H7 (cell line): ENCODE measurements at regions not wholly inside any gene's neighbourhood (a gene's known extent, or its start where the extent isn't known, plus 50 kb on each side); places are given as distances from the start of the nearest gene placed in this dataset.
"Not testable (repeated sequence)": the region's sequence is repeated elsewhere in the genome, so short reads cannot be mapped to it uniquely, and the experiment has no call there.

Experiments used
- DNase-seq: peaks from one replicate; pipeline ENCODE4 v3.0.0; 2012
- H3K27me3 ChIP-seq: 2 replicates; pipeline ENCODE4 v1.6.0; 2011; ENCODE audit warnings: mild to moderate bottlenecking, low read length; ENCODE audit not compliant: control insufficient read depth, insufficient read depth
- H3K36me3 ChIP-seq: replicated peaks from 2 replicates; pipeline ENCODE4 v1.5.1; 2011; ENCODE audit warnings: low read length; ENCODE audit not compliant: control insufficient read depth, insufficient read depth
- H3K4me3 ChIP-seq: 2 replicates; pipeline ENCODE4 v1.5.1; 2011; ENCODE audit warnings: low read depth, mild to moderate bottlenecking, control low read depth, low read length, moderate library complexity; ENCODE audit not compliant: insufficient read depth

GRCh38 chr2:200199576-200200263, 106.8 kb upstream of the SPATS2L start:
- Histone ChIP-seq H3K27me3 (no peaks in the 10 kb centered on the region), H3K36me3 (no peaks in the 10 kb centered on the region), H3K4me3 (no peak overlapping the region)
- no peak for DNase-seq

- not testable (repeated sequence) for H3K4me3 ChIP-seq
Observed at GRCh38 chr2:200201839-200202238, 104.7 kb upstream of the SPATS2L start.

GRCh38 chr2:200203381-200203827, 103.1 kb upstream of the SPATS2L start:
- Histone ChIP-seq H3K27me3 (no peaks in the 10 kb centered on the region), H3K4me3 (no peak overlapping the region), H3K36me3 (no peaks in the 10 kb centered on the region)
- DNase-seq: no peak

More at GRCh38 chr2:200201839-200202238, 104.7 kb upstream of the SPATS2L start:
- not testable (repeated sequence) for H3K36me3 ChIP-seq, DNase-seq, H3K27me3 ChIP-seq

- no peak overlapping the region for H3K4me3 ChIP-seq
- no peaks in the 10 kb centered on the region for H3K36me3 ChIP-seq
- no peaks in the 10 kb centered on the region for H3K27me3 ChIP-seq
- no peak for DNase-seq
Observed at GRCh38 chr2:200208041-200208440, 98.5 kb upstream of the SPATS2L start.

GRCh38 chr2:200209030-200209429, 97.5 kb upstream of the SPATS2L start:
- no peaks in the 10 kb centered on the region for H3K27me3 ChIP-seq

GRCh38 chr2:200211643-200212042, 94.8 kb upstream of the SPATS2L start:
- no peak overlapping the region for H3K4me3 ChIP-seq
- no peaks in the 10 kb centered on the region for H3K36me3 ChIP-seq
- no peak for DNase-seq
- no peaks in the 10 kb centered on the region for H3K27me3 ChIP-seq

More at GRCh38 chr2:200209030-200209429, 97.5 kb upstream of the SPATS2L start:
- no peak for DNase-seq
- Histone ChIP-seq H3K4me3 (no peak overlapping the region), H3K36me3 (no peaks in the 10 kb centered on the region)

GRCh38 chr2:200212862-200213425, 93.5 kb upstream of the SPATS2L start:
- Histone ChIP-seq H3K27me3 (no peaks in the 10 kb centered on the region), H3K36me3 (no peaks in the 10 kb centered on the region), H3K4me3 (no peak overlapping the region)
- no peak for DNase-seq

- Histone ChIP-seq H3K36me3 (no peaks in the 10 kb centered on the region), H3K4me3 (no peak overlapping the region), H3K27me3 (no peaks in the 10 kb centered on the region)
- no peak for DNase-seq
Observed at GRCh38 chr2:200216310-200216709, 90.2 kb upstream of the SPATS2L start.

- no peaks in the 10 kb centered on the region for H3K27me3 ChIP-seq
- no peak overlapping the region for H3K4me3 ChIP-seq
- DNase-seq: no peak
- H3K36me3 ChIP-seq: no peaks in the 10 kb centered on the region
Observed at GRCh38 chr2:200217320-200217719, 89.2 kb upstream of the SPATS2L start.

GRCh38 chr2:200218645-200219044, 87.8 kb upstream of the SPATS2L start:
- Histone ChIP-seq H3K36me3 (no peaks in the 10 kb centered on the region), H3K4me3 (no peak overlapping the region), H3K27me3 (no peaks in the 10 kb centered on the region)
- DNase-seq: no peak

- Histone ChIP-seq H3K36me3 (no peaks in the 10 kb centered on the region), H3K4me3 (no peak overlapping the region), H3K27me3 (no peaks in the 10 kb centered on the region)
- DNase-seq: no peak
Observed at GRCh38 chr2:200219309-200220113, 87.0 kb upstream of the SPATS2L start.

GRCh38 chr2:200220251-200220650, 86.2 kb upstream of the SPATS2L start:
- Histone ChIP-seq H3K4me3 (no peak overlapping the region), H3K27me3 (no peaks in the 10 kb centered on the region), H3K36me3 (no peaks in the 10 kb centered on the region)
- DNase-seq: no peak

- Histone ChIP-seq H3K27me3 (no peaks in the 10 kb centered on the region), H3K36me3 (no peaks in the 10 kb centered on the region), H3K4me3 (no peak overlapping the region)
- DNase-seq: no peak
Observed at GRCh38 chr2:200221055-200221955, 85.2 kb upstream of the SPATS2L start.

GRCh38 chr2:200222791-200223190, 83.7 kb upstream of the SPATS2L start:
- Histone ChIP-seq H3K4me3 (no peak overlapping the region), H3K27me3 (no peaks in the 10 kb centered on the region), H3K36me3 (no peaks in the 10 kb centered on the region)
- no peak for DNase-seq
